ENCODE measurements at regions not wholly inside any gene's neighbourhood (a gene's known extent, or its start where the extent isn't known, plus 50 kb on each side); places are given as distances from the start of the nearest gene placed in this dataset.

GRCh38 chr5:33043343-33043997 lies 332.3 kb downstream of the NPR3 start:
- Histone ChIP-seq H2AFZ (ENCODE audit: low read depth) (no peak overlapping the region), H3K4me1 (ENCODE audit: control insufficient read depth in 1 of 2, insufficient read depth in 2 of 2, low read depth in 1 of 2, low read length in 1 of 2) (no peaks in the 10 kb centered on the region), H4K20me1 (ENCODE audit: insufficient read depth) (no peaks in the 10 kb centered on the region; the same call in 1 of the 2 replicates), H3K9me3 (no peaks in the 10 kb centered on the region), H3K79me2 (ENCODE audit: insufficient read depth) (peaks cover 99% of the 10 kb centered on the region), H3K27ac (ENCODE audit: low read depth in 2 of 2, low read length in 1 of 2) (no peak overlapping the region), H3K27me3 (ENCODE audit: insufficient read depth) (no peaks in the 10 kb centered on the region), H3K4me3 (ENCODE audit: low read depth in 2 of 2, low read length in 1 of 2) (no peak overlapping the region), H3K9me2 (no peaks in the 10 kb centered on the region), H3K36me3 (replicated peaks in 1 of 2; ENCODE audit: control insufficient read depth in 1 of 2, insufficient read depth in 2 of 2, low read length in 1 of 2) (peaks cover 6 to 77% of the 10 kb centered on the region in 2 experiments), H3K9ac (no peak overlapping the region), H3F3A (replicated peaks; ENCODE audit: insufficient read depth) (peaks cover 68% of the 10 kb centered on the region), H3K4me2 (no peak overlapping the region)
- 68% methylated on average over 1 of the region's 1 CpG for WGBS (ENCODE audit: low lambda C conversion rate)
- DNase-seq = no peak
- ChIA-PET CTCF (no interaction called here), POLR2A (no interaction called here)
- TF ChIP-seq GABPA (IDR thresholded peaks at IDR 0.05; ENCODE audit: low read depth) = no peak
- no peak for TF ChIP-seq ZBTB33 (IDR thresholded peaks at IDR 0.05; ENCODE audit: borderline replicate concordance, low read depth)
- no peak for TF ChIP-seq NFIC (IDR thresholded peaks at IDR 0.05; ENCODE audit: borderline replicate concordance)
- TF ChIP-seq ELF1 (IDR thresholded peaks at IDR 0.05) = no peak
- TF ChIP-seq MEF2A (IDR thresholded peaks at IDR 0.05; ENCODE audit: borderline replicate concordance, low read depth) = no peak
- TF ChIP-seq YY1 (IDR thresholded peaks at IDR 0.05; ENCODE audit: low read depth) = no peak
- no peak for TF ChIP-seq CTCF (IDR thresholded peaks at IDR 0.05)
- TF ChIP-seq MAX (IDR thresholded peaks at IDR 0.05; ENCODE audit: low read depth) = no peak
- TF ChIP-seq RAD21 (IDR thresholded peaks at IDR 0.05; ENCODE audit: low read length) = no peak
- TF ChIP-seq RCOR1 (IDR thresholded peaks at IDR 0.05; ENCODE audit: low read length) = no peak
- no peak for TF ChIP-seq IRF3 (IDR thresholded peaks at IDR 0.05; ENCODE audit: low read depth, low read length)
- TF ChIP-seq RFX5 (IDR thresholded peaks at IDR 0.05; ENCODE audit: low read length) = no peak
- no peak for TF ChIP-seq NRF1 (IDR thresholded peaks at IDR 0.05; ENCODE audit: low read depth, low read length)
- TF ChIP-seq TCF12 (IDR thresholded peaks at IDR 0.05) = no peak
- no peak for TF ChIP-seq TAF1 (IDR thresholded peaks at IDR 0.05; ENCODE audit: borderline replicate concordance, low read depth, low read length)
- TF ChIP-seq FOXJ3 (CRISPR knock-in tag; IDR thresholded peaks at IDR 0.05) = no peak
- no peak for TF ChIP-seq FOXM1 (IDR thresholded peaks at IDR 0.05; ENCODE audit: low read depth)
